ENCODE measurements at regions not wholly inside any gene's neighbourhood (a gene's known extent, or its start where the extent isn't known, plus 50 kb on each side); places are given as distances from the start of the nearest gene placed in this dataset.

GRCh38 chr7:24158975-24159374 lies 125.0 kb upstream of the NPY start:
- TF ChIP-seq CTCF (optimal IDR thresholded peaks at IDR 0.05 in 1 of 3, IDR thresholded peaks at IDR 0.05 in 1 of 3, conservative IDR thresholded peaks at IDR 0.05 in 1 of 3; ENCODE audit: extremely low read depth in 1 of 3, insufficient read depth in 2 of 3, low read length in 3 of 3) = no peak
- no peak for TF ChIP-seq EZH2 (IDR thresholded peaks at IDR 0.05; ENCODE audit: low read length)
